ACHN (cell line): ENCODE measurements at regions not wholly inside any gene's neighbourhood (a gene's known extent, or its start where the extent isn't known, plus 50 kb on each side); places are given as distances from the start of the nearest gene placed in this dataset.

Source experiments
- DNase-seq: peaks from one replicate; pipeline ENCODE4 v3.0.0-alpha.2; 2015
- in situ Hi-C: cut with HindIII; loops from 2 replicates; pipeline ENCODE4 v1.10.0; 2017; ENCODE audit warnings: low sequenced_read_pairs, low pct_ligation_motif_present, low pct_unique_long_range_greater_than_20kb

DNA sequence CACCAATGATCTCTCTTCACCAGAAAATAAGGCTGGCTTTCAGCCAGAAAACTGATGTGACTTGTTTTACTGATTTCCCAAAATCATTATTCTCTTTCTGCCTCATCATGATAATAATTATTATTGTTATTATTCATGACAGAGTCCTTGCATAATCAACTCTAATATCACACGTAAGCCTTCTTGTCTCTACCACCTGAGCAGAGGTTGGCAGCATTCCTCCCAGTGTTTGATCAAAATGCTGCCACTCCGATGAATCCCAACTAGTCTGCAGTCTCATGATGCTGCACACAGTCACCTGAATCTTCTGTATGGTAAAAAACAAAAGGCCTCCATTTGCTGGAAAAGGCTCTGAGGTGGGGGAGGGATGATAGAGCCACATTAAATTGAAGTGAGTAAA, 105.7 kb upstream of the PLEKHG7 start:
- DNase-seq: no peak
- in situ Hi-C loops: no loop called here

DNA sequence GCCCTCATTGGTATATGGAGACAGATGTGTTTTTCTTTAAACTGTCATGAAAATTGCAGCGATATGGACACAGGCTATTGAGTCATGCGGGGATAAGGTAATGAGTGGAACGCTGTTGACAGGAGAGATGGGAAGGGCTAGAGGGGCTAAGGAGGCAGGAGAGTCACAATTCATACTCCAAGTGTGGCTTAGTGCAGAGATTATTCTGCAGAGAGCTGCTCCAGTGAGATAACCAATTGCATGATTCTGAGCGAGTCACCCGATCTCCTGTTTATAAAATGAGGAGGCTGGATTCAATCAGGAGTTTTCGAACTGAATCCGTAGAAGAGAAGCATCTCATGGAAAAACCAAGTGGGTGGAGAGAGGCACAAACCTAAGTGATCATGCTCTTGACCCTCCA, 106.4 kb upstream of the PLEKHG7 start:
- no peak for DNase-seq
- in situ Hi-C loops: no loop called here

- in situ Hi-C loops: no loop called here
- no peak for DNase-seq
Measured at GRCh38 chr12:92595663-92596062, 107.1 kb upstream of the PLEKHG7 start.

DNA sequence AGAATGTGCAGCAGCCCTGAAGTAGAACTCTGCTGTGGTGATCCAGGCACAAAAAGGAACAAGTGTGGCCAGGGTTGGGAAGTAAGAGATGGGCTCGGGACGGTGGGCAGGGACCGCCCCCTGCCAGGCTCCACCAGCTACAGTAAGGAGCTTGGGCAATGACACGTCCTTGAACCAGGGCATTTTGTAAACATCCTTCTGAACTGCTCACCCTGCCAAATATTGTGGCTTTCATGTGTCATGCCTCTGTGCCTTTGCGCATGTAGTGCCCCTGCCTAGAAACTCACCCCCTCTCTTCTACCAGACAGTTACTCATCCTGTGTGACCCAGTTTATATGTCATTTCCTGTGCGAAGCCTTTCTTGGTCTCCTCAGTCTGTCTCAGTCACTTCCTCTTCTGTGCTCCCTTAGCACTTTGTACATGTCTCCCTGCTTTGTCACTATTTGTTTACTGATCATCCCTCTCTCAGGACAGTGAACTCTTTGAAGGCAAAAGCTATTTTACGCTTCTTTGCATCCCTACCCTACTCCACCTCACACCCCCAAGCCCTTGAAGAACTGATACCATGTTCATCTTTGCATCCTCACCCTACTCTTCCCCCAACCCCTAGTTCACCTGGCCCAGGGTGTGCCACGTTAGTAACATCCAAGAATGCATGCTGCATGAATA, 108.9 kb upstream of the PLEKHG7 start:
- in situ Hi-C loops: no loop called here
- peak; percentile 51 for DNase-seq

DNA sequence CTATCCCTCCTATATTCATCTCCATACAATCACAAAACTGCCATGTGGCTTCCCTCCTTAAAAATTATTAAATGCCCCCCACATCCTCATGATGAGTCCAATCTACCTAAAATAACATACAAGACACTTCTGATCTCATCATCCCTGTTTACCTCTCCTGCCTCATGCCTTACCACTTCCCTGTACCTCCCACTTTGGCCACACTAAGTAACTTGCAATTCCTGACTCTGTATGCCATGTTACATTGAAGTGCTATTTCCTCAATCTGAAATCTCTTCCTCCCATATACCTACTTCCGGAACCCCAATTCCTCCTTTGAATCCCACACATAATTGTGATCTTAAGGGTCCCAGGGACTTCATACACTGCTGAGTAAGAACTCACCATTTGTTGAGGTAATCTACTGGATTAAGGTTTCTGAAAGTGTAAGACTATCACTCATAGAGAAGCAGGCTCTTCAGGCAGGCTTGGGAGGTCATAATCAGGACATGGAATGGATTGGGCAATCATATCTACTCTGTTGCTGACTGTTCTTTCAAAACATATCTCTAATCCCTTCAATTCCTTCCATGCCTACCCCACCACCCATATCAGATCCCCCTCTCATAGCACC, 117.6 kb upstream of the PLEKHG7 start:
- no peak for DNase-seq
- in situ Hi-C loops: no loop called here

DNA sequence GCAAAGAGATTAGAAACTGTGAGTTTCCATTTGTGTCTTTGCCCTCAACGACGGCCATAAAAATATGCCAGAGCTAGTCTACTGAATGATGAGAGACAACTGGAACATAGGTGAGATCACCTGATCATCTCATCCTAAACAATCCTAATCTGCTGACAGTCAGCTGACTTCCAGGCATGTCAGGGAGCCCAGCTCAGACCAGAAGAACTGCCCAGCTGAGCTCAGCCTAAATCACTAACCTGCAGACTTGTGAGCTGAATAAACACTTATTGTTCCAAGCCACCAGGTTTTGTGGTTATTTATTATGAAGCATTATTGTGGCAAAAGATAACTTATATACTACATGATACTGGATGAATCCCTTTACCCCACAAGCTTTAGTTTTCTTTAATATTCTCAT, 118.9 kb upstream of the PLEKHG7 start:
- in situ Hi-C loops: no loop called here
- DNase-seq: no peak

DNA sequence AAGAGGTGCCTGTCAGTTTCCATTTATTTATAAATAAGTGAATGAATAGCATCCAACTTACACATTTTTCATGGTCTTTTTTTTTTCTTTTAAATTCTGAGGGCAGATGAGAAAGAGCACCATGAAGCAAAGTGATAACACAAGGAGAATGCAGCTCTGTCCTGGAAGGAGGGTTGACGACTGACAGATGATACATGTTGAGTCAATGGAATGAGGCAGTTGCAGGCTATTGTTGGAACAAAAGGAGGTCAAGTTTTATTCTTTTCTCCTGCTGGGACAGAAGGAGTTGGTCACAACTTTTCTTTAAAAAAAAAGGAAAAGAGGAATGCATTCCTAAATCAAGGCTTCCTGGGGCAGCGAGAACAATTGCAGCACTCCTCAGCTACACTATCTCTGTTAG, 119.9 kb upstream of the PLEKHG7 start:
- no peak for DNase-seq
- in situ Hi-C loops: no loop called here

GRCh38 chr12:92582475-92582874, 120.3 kb upstream of the PLEKHG7 start:
- in situ Hi-C loops: no loop called here
- DNase-seq: no peak

GRCh38 chr12:92581604-92582003, 121.2 kb upstream of the PLEKHG7 start:
- in situ Hi-C loops: no loop called here
- no peak for DNase-seq

- no peak for DNase-seq
- in situ Hi-C loops: no loop called here
Measured at GRCh38 chr12:92574911-92575570, 127.7 kb upstream of the PLEKHG7 start.

DNA sequence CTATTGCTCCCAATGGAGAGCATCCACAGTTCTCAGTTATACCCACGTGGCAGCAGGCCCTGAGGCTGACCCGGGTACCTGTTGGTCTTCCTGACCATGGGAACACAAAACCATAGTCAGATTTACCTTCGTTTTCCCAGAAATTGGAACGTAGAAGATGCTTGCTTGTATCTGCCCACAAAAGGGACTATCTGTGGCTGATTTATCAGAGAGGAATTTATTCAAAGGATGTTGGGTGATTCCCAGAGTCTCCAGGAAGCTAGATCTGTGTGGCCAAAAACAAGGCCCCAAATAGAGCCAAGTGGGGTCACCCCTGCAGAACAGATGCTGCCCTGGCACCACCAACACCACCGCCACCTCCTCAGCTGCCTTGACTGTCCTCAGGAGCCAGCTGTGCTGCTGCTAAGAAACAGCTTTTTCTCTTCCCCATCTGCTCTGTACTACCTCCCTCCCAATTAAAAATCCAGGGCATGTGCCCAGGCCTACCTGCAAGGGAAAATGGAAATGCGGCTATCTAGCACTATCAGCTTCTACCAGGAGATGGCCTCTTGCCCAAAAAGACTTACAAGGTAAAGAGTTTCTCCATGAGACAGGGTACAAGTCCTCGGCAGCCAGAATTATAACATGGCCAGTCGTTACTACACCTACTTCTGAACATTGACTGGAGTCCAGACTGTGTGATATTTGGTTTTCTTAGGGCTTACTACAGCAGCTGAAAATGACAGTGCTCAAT, 128.6 kb upstream of the PLEKHG7 start:
- in situ Hi-C loops: no loop called here
- DNase-seq: peak; percentile 51

DNA sequence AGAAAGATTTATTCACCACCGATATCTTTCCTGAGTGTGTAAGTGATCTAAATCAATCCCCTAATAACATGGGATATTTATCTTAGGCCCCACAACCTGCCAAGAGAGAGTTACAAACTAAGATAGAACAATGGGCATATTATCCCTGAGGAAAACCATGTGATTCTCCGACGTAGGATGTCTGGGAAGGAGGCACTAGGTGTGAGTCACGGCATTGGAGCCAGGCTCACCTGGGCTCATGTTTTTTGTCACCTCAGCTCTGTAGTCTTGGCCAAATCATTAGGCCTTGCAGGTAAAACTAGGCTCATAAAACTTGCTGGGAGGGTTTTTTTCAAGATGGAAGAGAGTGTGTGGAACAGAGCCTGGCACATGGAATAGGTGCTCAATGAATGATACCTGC, 129.7 kb upstream of the PLEKHG7 start:
- in situ Hi-C loops: no loop called here
- DNase-seq: no peak

DNA sequence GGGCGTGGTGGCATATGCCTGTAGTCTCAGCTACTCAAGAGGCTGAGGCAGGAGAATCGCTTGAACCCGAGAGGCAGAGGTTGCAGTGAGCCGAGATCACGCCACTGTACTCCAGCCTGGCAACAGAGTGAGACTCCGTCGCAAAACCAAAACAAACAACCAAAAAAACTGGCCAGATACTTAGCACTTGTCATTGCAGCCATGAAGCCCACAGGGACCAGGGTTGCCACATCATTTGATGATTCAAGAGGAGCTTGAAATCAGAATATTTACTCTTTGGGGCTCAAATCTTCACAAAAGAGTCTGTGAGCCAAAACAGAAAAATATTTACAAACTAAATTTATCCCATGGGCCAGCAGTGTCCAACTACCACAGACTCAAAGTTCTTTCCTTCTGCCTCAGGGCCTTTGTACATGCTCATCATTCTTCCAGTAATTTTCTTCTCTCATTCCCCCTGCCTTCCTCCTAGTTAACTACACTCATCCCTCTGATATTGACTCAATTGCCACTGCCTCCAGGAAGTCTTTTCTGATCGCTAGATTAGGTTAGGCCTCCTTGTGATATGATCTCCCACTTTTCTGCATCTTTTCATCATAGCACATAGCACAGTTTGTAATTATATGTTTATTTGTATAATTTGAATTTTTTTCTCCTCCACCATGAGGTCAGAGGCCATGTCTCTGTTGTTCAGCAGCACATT, 130.8 kb upstream of the PLEKHG7 start:
- no peak for DNase-seq
- in situ Hi-C loops: no loop called here

DNA sequence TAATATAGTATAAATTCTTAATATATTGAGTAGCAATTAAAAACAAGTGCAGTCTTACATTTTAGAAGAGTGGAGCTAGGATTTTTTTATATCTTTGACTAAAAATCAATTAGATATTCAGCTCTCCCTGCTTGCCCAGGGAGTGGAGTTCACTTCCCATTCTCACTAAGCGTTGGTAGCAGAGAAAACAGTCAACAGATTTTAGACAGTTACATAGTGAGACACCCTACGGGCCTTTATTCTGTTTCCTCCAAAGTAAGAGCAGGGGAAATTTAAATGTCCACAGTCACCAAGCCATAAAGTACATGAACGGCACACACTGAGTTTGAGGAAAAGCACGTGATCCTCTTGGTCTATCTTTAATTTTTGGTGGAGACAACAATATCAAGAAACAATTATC, 131.6 kb upstream of the PLEKHG7 start:
- DNase-seq: no peak
- in situ Hi-C loops: no loop called here

DNA sequence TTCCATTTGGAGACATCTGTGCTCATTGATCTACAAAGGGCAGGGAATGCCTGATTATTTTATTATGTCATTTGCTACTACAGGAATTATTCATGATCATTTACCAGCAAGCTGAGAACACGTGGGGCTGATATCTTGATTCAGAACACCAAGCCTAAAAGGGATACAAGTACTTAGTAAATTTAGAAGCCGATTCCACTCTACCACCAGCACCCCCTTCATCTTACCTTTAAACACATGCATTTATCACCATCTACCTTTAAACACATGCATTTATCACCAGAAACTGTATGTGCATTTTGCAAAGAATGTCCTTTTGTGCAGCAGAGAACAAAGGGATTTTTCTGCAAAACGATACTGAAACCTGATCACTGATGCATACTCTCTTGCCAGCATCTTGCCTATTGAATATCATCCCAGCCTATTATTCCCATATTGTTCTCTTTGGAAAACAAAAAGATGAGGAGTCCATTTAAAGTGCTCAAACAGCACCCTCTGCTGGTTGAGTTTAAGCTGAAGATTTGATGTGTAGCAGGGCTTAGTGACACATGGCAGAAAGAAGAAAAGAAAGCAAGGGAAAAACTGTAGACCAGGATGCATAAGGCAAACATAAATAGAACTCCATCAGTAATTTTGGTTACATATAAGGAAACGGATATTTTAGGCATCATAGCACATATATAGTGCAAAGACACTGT, 132.6 kb upstream of the PLEKHG7 start:
- in situ Hi-C loops: no loop called here
- peak; percentile 84 for DNase-seq

DNA sequence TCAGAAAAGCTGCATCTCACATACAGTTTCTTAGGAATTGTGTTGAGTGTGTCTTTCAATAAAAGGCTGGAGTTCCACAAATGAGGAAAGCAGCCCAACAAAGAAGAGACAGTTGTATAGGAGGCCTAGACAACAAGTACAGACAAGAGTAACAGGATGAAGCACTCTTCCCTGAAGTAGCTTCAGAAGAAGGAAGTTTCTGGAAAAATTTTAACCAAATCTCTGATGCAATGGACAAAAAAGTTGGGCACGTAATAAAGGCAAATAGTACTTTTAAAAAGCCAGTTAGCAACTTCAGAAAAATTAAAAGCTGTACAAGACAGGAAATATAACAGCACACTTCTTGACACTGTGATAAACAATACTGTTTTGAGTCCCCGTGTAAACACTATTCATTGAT, 134.1 kb upstream of the PLEKHG7 start:
- in situ Hi-C loops: no loop called here

GRCh38 chr12:92566448-92567019, 136.3 kb upstream of the PLEKHG7 start:
- no peak for DNase-seq
- in situ Hi-C loops: no loop called here

More for the DNA sequence above, 134.1 kb upstream of the PLEKHG7 start:
- no peak for DNase-seq

GRCh38 chr12:92563819-92564218, 139.0 kb upstream of the PLEKHG7 start:
- in situ Hi-C loops: no loop called here

More at GRCh38 chr12:92563819-92564218, 139.0 kb upstream of the PLEKHG7 start:
- no peak for DNase-seq
